ENCODE measurements at regions not wholly inside any gene's neighbourhood (a gene's known extent, or its start where the extent isn't known, plus 50 kb on each side); places are given as distances from the start of the nearest gene placed in this dataset.

DNA sequence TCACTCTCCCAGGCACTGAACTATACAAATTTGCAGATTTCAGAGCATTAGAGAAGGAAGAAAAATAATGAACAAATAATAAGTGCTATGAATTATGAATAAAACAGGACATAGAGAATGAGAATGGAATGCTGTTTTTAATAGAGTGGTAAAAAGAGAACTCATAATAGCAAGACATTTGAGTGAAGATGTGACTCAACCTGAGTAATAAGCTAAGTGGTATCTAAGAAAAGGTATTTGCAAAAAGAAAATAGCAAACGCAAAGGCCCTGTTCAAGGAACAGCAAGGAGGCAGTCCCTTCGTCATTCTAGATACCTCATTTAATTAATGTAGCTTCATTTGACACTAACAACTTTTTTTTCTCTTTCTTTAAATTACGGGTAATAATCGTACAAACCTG is 1910.0 kb upstream of the TENM3 start:
- H3K4me2 ChIP-seq (ENCODE audit: low read depth, low read length), result no peak overlapping the region
- no peak overlapping the region for H3K9ac ChIP-seq (ENCODE audit: insufficient read depth, low read depth, low read length)
- TF ChIP-seq REPIN1 (CRISPR knock-in tag; IDR thresholded peaks at IDR 0.05; ENCODE audit: borderline replicate concordance, low read depth) (no peak), ZNF550 (CRISPR knock-in tag; IDR thresholded peaks at IDR 0.05; ENCODE audit: borderline replicate concordance) (no peak), ZIK1 (CRISPR knock-in tag; IDR thresholded peaks at IDR 0.05; ENCODE audit: borderline replicate concordance, low read depth) (no peak)
- TF ChIP-seq, protein P1, sequence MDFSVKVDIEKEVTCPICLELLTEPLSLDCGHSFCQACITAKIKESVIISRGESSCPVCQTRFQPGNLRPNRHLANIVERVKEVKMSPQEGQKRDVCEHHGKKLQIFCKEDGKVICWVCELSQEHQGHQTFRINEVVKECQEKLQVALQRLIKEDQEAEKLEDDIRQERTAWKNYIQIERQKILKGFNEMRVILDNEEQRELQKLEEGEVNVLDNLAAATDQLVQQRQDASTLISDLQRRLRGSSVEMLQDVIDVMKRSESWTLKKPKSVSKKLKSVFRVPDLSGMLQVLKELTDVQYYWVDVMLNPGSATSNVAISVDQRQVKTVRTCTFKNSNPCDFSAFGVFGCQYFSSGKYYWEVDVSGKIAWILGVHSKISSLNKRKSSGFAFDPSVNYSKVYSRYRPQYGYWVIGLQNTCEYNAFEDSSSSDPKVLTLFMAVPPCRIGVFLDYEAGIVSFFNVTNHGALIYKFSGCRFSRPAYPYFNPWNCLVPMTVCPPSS (IDR thresholded peaks at IDR 0.05), result no peak
- TF ChIP-seq, protein P2, sequence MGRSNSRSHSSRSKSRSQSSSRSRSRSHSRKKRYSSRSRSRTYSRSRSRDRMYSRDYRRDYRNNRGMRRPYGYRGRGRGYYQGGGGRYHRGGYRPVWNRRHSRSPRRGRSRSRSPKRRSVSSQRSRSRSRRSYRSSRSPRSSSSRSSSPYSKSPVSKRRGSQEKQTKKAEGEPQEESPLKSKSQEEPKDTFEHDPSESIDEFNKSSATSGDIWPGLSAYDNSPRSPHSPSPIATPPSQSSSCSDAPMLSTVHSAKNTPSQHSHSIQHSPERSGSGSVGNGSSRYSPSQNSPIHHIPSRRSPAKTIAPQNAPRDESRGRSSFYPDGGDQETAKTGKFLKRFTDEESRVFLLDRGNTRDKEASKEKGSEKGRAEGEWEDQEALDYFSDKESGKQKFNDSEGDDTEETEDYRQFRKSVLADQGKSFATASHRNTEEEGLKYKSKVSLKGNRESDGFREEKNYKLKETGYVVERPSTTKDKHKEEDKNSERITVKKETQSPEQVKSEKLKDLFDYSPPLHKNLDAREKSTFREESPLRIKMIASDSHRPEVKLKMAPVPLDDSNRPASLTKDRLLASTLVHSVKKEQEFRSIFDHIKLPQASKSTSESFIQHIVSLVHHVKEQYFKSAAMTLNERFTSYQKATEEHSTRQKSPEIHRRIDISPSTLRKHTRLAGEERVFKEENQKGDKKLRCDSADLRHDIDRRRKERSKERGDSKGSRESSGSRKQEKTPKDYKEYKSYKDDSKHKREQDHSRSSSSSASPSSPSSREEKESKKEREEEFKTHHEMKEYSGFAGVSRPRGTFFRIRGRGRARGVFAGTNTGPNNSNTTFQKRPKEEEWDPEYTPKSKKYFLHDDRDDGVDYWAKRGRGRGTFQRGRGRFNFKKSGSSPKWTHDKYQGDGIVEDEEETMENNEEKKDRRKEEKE (IDR thresholded peaks at IDR 0.05), result no peak
- TF ChIP-seq, protein P3, sequence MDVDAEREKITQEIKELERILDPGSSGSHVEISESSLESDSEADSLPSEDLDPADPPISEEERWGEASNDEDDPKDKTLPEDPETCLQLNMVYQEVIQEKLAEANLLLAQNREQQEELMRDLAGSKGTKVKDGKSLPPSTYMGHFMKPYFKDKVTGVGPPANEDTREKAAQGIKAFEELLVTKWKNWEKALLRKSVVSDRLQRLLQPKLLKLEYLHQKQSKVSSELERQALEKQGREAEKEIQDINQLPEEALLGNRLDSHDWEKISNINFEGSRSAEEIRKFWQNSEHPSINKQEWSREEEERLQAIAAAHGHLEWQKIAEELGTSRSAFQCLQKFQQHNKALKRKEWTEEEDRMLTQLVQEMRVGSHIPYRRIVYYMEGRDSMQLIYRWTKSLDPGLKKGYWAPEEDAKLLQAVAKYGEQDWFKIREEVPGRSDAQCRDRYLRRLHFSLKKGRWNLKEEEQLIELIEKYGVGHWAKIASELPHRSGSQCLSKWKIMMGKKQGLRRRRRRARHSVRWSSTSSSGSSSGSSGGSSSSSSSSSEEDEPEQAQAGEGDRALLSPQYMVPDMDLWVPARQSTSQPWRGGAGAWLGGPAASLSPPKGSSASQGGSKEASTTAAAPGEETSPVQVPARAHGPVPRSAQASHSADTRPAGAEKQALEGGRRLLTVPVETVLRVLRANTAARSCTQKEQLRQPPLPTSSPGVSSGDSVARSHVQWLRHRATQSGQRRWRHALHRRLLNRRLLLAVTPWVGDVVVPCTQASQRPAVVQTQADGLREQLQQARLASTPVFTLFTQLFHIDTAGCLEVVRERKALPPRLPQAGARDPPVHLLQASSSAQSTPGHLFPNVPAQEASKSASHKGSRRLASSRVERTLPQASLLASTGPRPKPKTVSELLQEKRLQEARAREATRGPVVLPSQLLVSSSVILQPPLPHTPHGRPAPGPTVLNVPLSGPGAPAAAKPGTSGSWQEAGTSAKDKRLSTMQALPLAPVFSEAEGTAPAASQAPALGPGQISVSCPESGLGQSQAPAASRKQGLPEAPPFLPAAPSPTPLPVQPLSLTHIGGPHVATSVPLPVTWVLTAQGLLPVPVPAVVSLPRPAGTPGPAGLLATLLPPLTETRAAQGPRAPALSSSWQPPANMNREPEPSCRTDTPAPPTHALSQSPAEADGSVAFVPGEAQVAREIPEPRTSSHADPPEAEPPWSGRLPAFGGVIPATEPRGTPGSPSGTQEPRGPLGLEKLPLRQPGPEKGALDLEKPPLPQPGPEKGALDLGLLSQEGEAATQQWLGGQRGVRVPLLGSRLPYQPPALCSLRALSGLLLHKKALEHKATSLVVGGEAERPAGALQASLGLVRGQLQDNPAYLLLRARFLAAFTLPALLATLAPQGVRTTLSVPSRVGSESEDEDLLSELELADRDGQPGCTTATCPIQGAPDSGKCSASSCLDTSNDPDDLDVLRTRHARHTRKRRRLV (CRISPR knock-in tag; IDR thresholded peaks at IDR 0.05), result no peak
- no peak overlapping the region for H3K27ac ChIP-seq (ENCODE audit: extremely low read length, insufficient read depth, low read length)
- under 1% methylated on average over 4 of the region's 4 CpGs for WGBS (ENCODE audit: low lambda C conversion rate)
- FAIRE-seq, result no peak
- 0 out of 2 replicates have a peak, but pooled peaks cover 3% of the 10 kb centered on the region for H4K20me1 ChIP-seq (ENCODE audit: insufficient read depth, low read length)
- no peaks in the 10 kb centered on the region for H3K36me3 ChIP-seq (replicated peaks in 1 of 2; ENCODE audit: control insufficient read depth in 1 of 2, insufficient read depth in 2 of 2, low read length in 2 of 2)
- ChIA-PET POLR2A (no interaction called here), CTCF (ENCODE audit: low intra/inter-chr PET ratio, low total read pairs) (no interaction called here)
- no peaks in the 10 kb centered on the region for H3K9me3 ChIP-seq (ENCODE audit: low read length)
- in situ Hi-C loops (cut with HindIII; ENCODE audit: extremely low pct_ligation_motif_present, low pct_unique_long_range_greater_than_20kb) (no loop called here), intact Hi-C loops (cut with micrococcal nuclease; ENCODE audit: unreplicated experiment) (no loop called here)
- no peaks in the 10 kb centered on the region for H3K4me1 ChIP-seq (ENCODE audit: insufficient read depth, low read length)
- H3K27me3 ChIP-seq (ENCODE audit: control insufficient read depth in 1 of 2, insufficient read depth in 2 of 2, low read length in 2 of 2), result no peaks in the 10 kb centered on the region
- H2AFZ ChIP-seq (ENCODE audit: low read length), result no peak overlapping the region
- no peaks in the 10 kb centered on the region for H3K79me2 ChIP-seq (ENCODE audit: insufficient read depth, low read length)
- no peak for ATAC-seq
- no TSS peak for BruUV-seq (replicated peaks)
- DNase-seq (ENCODE audit: low spot score), result no peak
- no peak overlapping the region for H3K4me3 ChIP-seq (replicated peaks in 1 of 3; ENCODE audit: insufficient read depth in 1 of 3, low read depth in 2 of 3, low read length in 3 of 3)

Measured in HepG2 (cell line).